H1 (cell line): ENCODE measurements at regions not wholly inside any gene's neighbourhood (a gene's known extent, or its start where the extent isn't known, plus 50 kb on each side); places are given as distances from the start of the nearest gene placed in this dataset.

Experiments
- CTCF ChIA-PET: fragments of 300-600 bp; sonication (Branson Sonifier 250); formaldehyde crosslinking; loops from one replicate; lab custom pipeline; 2021; ENCODE audit not compliant: partially characterized antibody; lab: Charles Lee
- POLR2A ChIA-PET: fragments of 300-600 bp; sonication (Branson Sonifier 250); formaldehyde crosslinking; loops from one replicate; lab custom pipeline; 2021; ENCODE audit warnings: inconsistent platforms; ENCODE audit not compliant: partially characterized antibody; lab: Charles Lee
- DNase-seq, 2 experiments: peaks; one replicate each; pipeline versions ENCODE4 v3.0.0 to v3.0.0-alpha.2; 2010 to 2022; ENCODE audit warnings: low spot score in 2 of 2, low read depth in 1 of 2, mixed read lengths in 1 of 2
- FAIRE-seq: peaks from 2 replicates; lab custom pipeline; 2011; peaks lifted over from hg19 to GRCh38; lab: Jason Lieb, UNC
- H2AFZ ChIP-seq: 2 replicates; pipeline ENCODE4 v1.8.1; 2012; ENCODE audit warnings: low read length, inconsistent platforms
- H2AK5ac ChIP-seq: 2 replicates; pipeline ENCODE4 v1.6.1; 2013; ENCODE audit warnings: low read depth, low read length
- H2BK120ac ChIP-seq: replicated peaks from 2 replicates; pipeline ENCODE3; 2013; ENCODE audit warnings: low read depth, low read length, inconsistent platforms
- H2BK12ac ChIP-seq: 2 replicates; pipeline ENCODE4 v1.6.1; 2013; ENCODE audit warnings: low read depth, low read length
- H2BK15ac ChIP-seq: 2 replicates; pipeline ENCODE4 v1.6.1; 2013; ENCODE audit warnings: low read length
- H2BK20ac ChIP-seq: 2 replicates; pipeline ENCODE4 v1.6.1; 2013; ENCODE audit warnings: low read length
- H2BK5ac ChIP-seq: 2 replicates; pipeline ENCODE4 v1.6.1; 2013; ENCODE audit warnings: low read depth, low read length
- H3K14ac ChIP-seq: 2 replicates; pipeline ENCODE4 v1.6.1; 2013; ENCODE audit warnings: inconsistent platforms; ENCODE audit not compliant: insufficient read length
- H3K18ac ChIP-seq: 2 replicates; pipeline ENCODE4 v1.6.1; 2013; ENCODE audit warnings: low read length; ENCODE audit errors: extremely low read depth
- H3K23ac ChIP-seq: 2 replicates; pipeline ENCODE4 v1.6.1; 2013; ENCODE audit warnings: inconsistent platforms; ENCODE audit not compliant: insufficient read length
- H3K23me2 ChIP-seq: 2 replicates; pipeline ENCODE4 v1.6.1; 2013; ENCODE audit warnings: low read depth, low read length
- H3K27ac ChIP-seq: 2 replicates; pipeline ENCODE4 v1.6.1; 2011; ENCODE audit warnings: low read depth, low read length, inconsistent platforms
- H3K27me3 ChIP-seq, 4 experiments: replicated peaks in 1 of 4; 1 replicate in 1 of 4; 2 replicates in 3 of 4; pipeline versions ENCODE4 v1.6.1 to v1.8.1; 2011 to 2013; ENCODE audit warnings: low read length in 3 of 4, mild to moderate bottlenecking in 3 of 4, inconsistent platforms in 2 of 4, mixed read lengths in 2 of 4, moderate library complexity in 1 of 4; ENCODE audit not compliant: control insufficient read depth in 3 of 4, insufficient read depth in 3 of 4; ENCODE audit errors: extremely low read depth in 1 of 4
- H3K36me3 ChIP-seq, 4 experiments: 2 replicates each; pipeline versions ENCODE4 v1.6.1 to v1.8.1; 2011 to 2013; ENCODE audit warnings: mild to moderate bottlenecking in 4 of 4, low read length in 3 of 4, moderate library complexity in 2 of 4, control low read depth in 1 of 4, inconsistent platforms in 1 of 4; ENCODE audit not compliant: insufficient read depth in 4 of 4, control insufficient read depth in 2 of 4
- H3K4ac ChIP-seq: replicated peaks from 2 replicates; pipeline ENCODE3; 2013; ENCODE audit warnings: low read length, low read depth, mixed read lengths, inconsistent platforms; ENCODE audit not compliant: insufficient read length
- H3K4me1 ChIP-seq, 4 experiments: replicated peaks in 1 of 4; 1 replicate in 1 of 4; 2 replicates in 3 of 4; pipeline versions ENCODE4 v1.6.1 to v1.8.1; 2011 to 2013; ENCODE audit warnings: low read length in 3 of 4, inconsistent platforms in 2 of 4, mixed read lengths in 1 of 4; ENCODE audit not compliant: insufficient read depth in 4 of 4, control insufficient read depth in 3 of 4
- H3K4me2 ChIP-seq, 2 experiments: 2 replicates each; pipeline versions ENCODE4 v1.6.1 to v1.8.1; 2011 to 2013; ENCODE audit warnings: low read depth in 2 of 2, low read length in 2 of 2, control low read depth in 1 of 2, inconsistent platforms in 1 of 2, mild to moderate bottlenecking in 1 of 2; ENCODE audit not compliant: insufficient read depth in 1 of 2
- H3K4me3 ChIP-seq, 4 experiments: fragments of 200-600, 300-600 bp in 1 of 4; sonication (generic), shearing (Covaris generic), sonication (Bioruptor Twin) in 1 of 4; 2 replicates each; pipeline versions ENCODE4 v1.5.1 to v1.8.1; 2011 to 2016; ENCODE audit warnings: low read length in 4 of 4, low read depth in 3 of 4, control low read depth in 2 of 4, inconsistent platforms in 2 of 4, mild to moderate bottlenecking in 2 of 4, mixed read lengths in 1 of 4, moderate library complexity in 1 of 4; ENCODE audit not compliant: insufficient read depth in 2 of 4; ENCODE audit errors: extremely low read depth in 1 of 4
- H3K56ac ChIP-seq: replicated peaks from 2 replicates; pipeline ENCODE3; 2013; ENCODE audit warnings: low read depth, mild to moderate bottlenecking, mixed read lengths, low read length, inconsistent platforms; ENCODE audit not compliant: insufficient read length
- H3K79me1 ChIP-seq: 2 replicates; pipeline ENCODE4 v1.6.1; 2013; ENCODE audit warnings: low read depth, low read length, control low read depth
- H3K79me2 ChIP-seq, 2 experiments: 2 replicates each; pipeline versions ENCODE4 v1.6.1 to v1.8.1; 2012 to 2013; ENCODE audit warnings: low read length in 2 of 2, mild to moderate bottlenecking in 2 of 2, inconsistent platforms in 1 of 2; ENCODE audit not compliant: insufficient read depth in 2 of 2, control insufficient read depth in 1 of 2
- H3K9ac ChIP-seq, 4 experiments: replicated peaks in 1 of 4; 1 replicate in 1 of 4; 2 replicates in 3 of 4; pipeline versions ENCODE4 v1.6.1 to v1.8.1; 2011 to 2013; ENCODE audit warnings: low read depth in 3 of 4, low read length in 3 of 4, control low read depth in 2 of 4, mild to moderate bottlenecking in 2 of 4, moderate library complexity in 2 of 4, inconsistent platforms in 1 of 4; ENCODE audit errors: extremely low read depth in 1 of 4
- H3K9me3 ChIP-seq, 2 experiments: 2 replicates each; pipeline versions ENCODE4 v1.6.1 to v1.8.1; 2012 to 2013; ENCODE audit warnings: mild to moderate bottlenecking in 2 of 2, moderate library complexity in 2 of 2, control low read depth in 1 of 2, inconsistent platforms in 1 of 2, low read depth in 1 of 2, low read length in 1 of 2, mixed read lengths in 1 of 2; ENCODE audit not compliant: insufficient read depth in 2 of 2
- H4K20me1 ChIP-seq, 2 experiments: replicated peaks in 1 of 2; 2 replicates each; pipeline versions ENCODE3 to v1.8.1; 2011 to 2013; ENCODE audit warnings: inconsistent platforms in 2 of 2, low read length in 2 of 2, mild to moderate bottlenecking in 1 of 2; ENCODE audit not compliant: insufficient read depth in 2 of 2, control insufficient read depth in 1 of 2
- H4K5ac ChIP-seq: 2 replicates; pipeline ENCODE4 v1.6.1; 2013; ENCODE audit warnings: low read length, low read depth, mixed read lengths, inconsistent platforms; ENCODE audit not compliant: insufficient read length
- H4K8ac ChIP-seq: 2 replicates; pipeline ENCODE4 v1.8.0; 2013; ENCODE audit warnings: mild to moderate bottlenecking, moderate library complexity, low read length, inconsistent platforms; ENCODE audit not compliant: insufficient read depth; ENCODE audit errors: extremely low read depth
- H4K91ac ChIP-seq: replicated peaks from 2 replicates; pipeline ENCODE3; 2013; ENCODE audit warnings: low read length, mixed read lengths, inconsistent platforms; ENCODE audit not compliant: insufficient read length
- BACH1 ChIP-seq: IDR thresholded peaks from 2 replicates; pipeline ENCODE4 v1.6.1; 2012; ENCODE audit warnings: low read length, improper control_type of control experiment
- BCL11A ChIP-seq, 2 experiments: IDR thresholded peaks; one replicate each; pipeline ENCODE4 v1.6.1; 2011; ENCODE audit warnings: low read depth in 2 of 2, low read length in 2 of 2, mild to moderate bottlenecking in 2 of 2
- CEBPB ChIP-seq: IDR thresholded peaks from 2 replicates; pipeline ENCODE4 v1.6.1; 2012; ENCODE audit warnings: low read depth, low read length
- EZH2 ChIP-seq: fragments of 200-600 bp; sonication (generic); IDR thresholded peaks from 2 replicates; pipeline ENCODE4 v1.7.1; 2012; ENCODE audit warnings: low read depth, mild to moderate bottlenecking, moderate library complexity, low read length, inconsistent platforms; ENCODE audit not compliant: severe bottlenecking
- GABPA ChIP-seq: IDR thresholded peaks from 2 replicates; pipeline ENCODE4 v1.6.1; 2011; ENCODE audit warnings: mild to moderate bottlenecking, low read length, moderate library complexity, borderline replicate concordance; ENCODE audit not compliant: insufficient read depth
- GTF2F1 ChIP-seq: IDR thresholded peaks from 2 replicates; pipeline ENCODE4 v1.6.1; 2012; ENCODE audit warnings: low read depth, low read length, improper control_type of control experiment, borderline replicate concordance
- JUN ChIP-seq: IDR thresholded peaks from 2 replicates; pipeline ENCODE4 v1.6.1; 2011; ENCODE audit warnings: low read depth, mild to moderate bottlenecking, improper control_type of control experiment, low read length
- NANOG ChIP-seq: IDR thresholded peaks from 2 replicates; pipeline ENCODE4 v1.6.1; 2011; ENCODE audit warnings: low read length, low read depth, mild to moderate bottlenecking, inconsistent platforms; ENCODE audit not compliant: insufficient read depth, poor library complexity, severe bottlenecking
- NRF1 ChIP-seq: IDR thresholded peaks from 2 replicates; pipeline ENCODE4 v1.6.1; 2011; ENCODE audit warnings: mild to moderate bottlenecking, low read depth, low read length, improper control_type of control experiment
- SAP30 ChIP-seq: fragments of 300-600 bp; sonication (generic); IDR thresholded peaks from 2 replicates; pipeline ENCODE4 v1.7.1; 2012; ENCODE audit warnings: low read length, moderate library complexity, mild to moderate bottlenecking, inconsistent platforms; ENCODE audit not compliant: insufficient read depth, insufficient replicate concordance
- SP1 ChIP-seq: IDR thresholded peaks from 2 replicates; pipeline ENCODE4 v1.6.1; 2011; ENCODE audit warnings: low read depth, low read length
- TAF7 ChIP-seq: optimal IDR thresholded peaks from 2 replicates; pipeline ENCODE3; 2011; ENCODE audit warnings: low read depth, mild to moderate bottlenecking, inconsistent platforms, low read length, moderate library complexity, borderline replicate concordance
- USF2 ChIP-seq: IDR thresholded peaks from 2 replicates; pipeline ENCODE4 v1.6.1; 2011; ENCODE audit warnings: low read length, improper control_type of control experiment
- YY1 ChIP-seq: IDR thresholded peaks from 2 replicates; pipeline ENCODE4 v1.6.1; 2011; ENCODE audit warnings: low read depth, mild to moderate bottlenecking, low read length
- WGBS, 2 experiments: shearing (Covaris generic) in 1 of 2; methylation state at CpG; one replicate each; pipeline versions ENCODE4 v1.1.6 to v1.1.7; 2013 to 2015; ENCODE audit warnings: low lambda C conversion rate in 2 of 2, mixed read lengths in 2 of 2, inconsistent platforms in 1 of 2, low coverage in 1 of 2, missing lambda C conversion rate in 1 of 2; ENCODE audit not compliant: insufficient replicate concordance in 2 of 2, insufficient coverage in 1 of 2, insufficient read length in 1 of 2; ENCODE audit errors: extremely low coverage in 1 of 2, missing lambda C conversion rate in 1 of 2; 5-methylcytosine and 5-hydroxymethylcytosine counted together

DNA sequence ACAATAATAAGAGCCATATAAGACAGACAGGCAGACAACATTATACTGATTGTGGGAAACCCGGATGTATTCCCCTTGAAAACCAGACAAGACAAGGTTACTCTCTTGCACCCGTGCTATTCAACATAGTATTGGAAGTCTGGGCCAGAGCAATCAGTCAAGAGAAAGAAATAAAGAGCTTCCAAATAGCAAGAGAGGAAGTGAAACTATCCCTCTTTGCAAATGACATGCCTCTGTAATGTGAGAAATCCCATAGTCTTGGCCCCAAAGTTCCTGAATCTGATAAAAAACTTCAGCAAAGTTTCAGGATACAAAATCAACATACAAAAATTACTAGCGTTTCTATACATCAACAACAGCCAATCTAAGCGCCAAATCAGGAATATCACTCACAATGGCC, 102.1 kb downstream of the DCAF12L2 start:
- no peaks in the 10 kb centered on the region for H3K36me3 ChIP-seq
- H4K20me1 ChIP-seq: no peaks in the 10 kb centered on the region
- H3K4me2 ChIP-seq: no peak overlapping the region
- FAIRE-seq (no peak), DNase-seq (no peak)
- H3K27ac ChIP-seq: no peak overlapping the region
- no peak overlapping the region for H3K14ac ChIP-seq
- H3K23me2 ChIP-seq: no peaks in the 10 kb centered on the region
- H3K9ac ChIP-seq: no peak overlapping the region
- H2AK5ac ChIP-seq: no peak overlapping the region
- CTCF ChIA-PET: no interaction called here
- H3K27me3 ChIP-seq: no peaks in the 10 kb centered on the region
- H4K91ac ChIP-seq: no peak overlapping the region
- no peak overlapping the region for H2BK15ac ChIP-seq
- no peaks in the 10 kb centered on the region for H3K79me2 ChIP-seq
- H3K23ac ChIP-seq: no peak overlapping the region
- no peak overlapping the region for H4K5ac ChIP-seq
- no peak overlapping the region for H2BK5ac ChIP-seq
- H3K18ac ChIP-seq: no peak overlapping the region
- H3K9me3 ChIP-seq: no peaks in the 10 kb centered on the region; a peak in 1 of 4 replicates
- no peaks in the 10 kb centered on the region for H3K79me1 ChIP-seq
- H3K56ac ChIP-seq: no peak overlapping the region
- H3K4me3 ChIP-seq: no peak overlapping the region
- no peak overlapping the region for H2BK120ac ChIP-seq
- no peak overlapping the region for H2BK20ac ChIP-seq
- POLR2A ChIA-PET: no interaction called here
- no peak overlapping the region for H2BK12ac ChIP-seq
- no peak overlapping the region for H4K8ac ChIP-seq
- H3K4me1 ChIP-seq: no peaks in the 10 kb centered on the region
- no peak overlapping the region for H2AFZ ChIP-seq
- 95% methylated on average over 4 of the region's 4 CpGs; no CpG with 5 or more reads in 1 of the 2 experiments for WGBS, 2 experiments
- H3K4ac ChIP-seq: no peak overlapping the region
- TF ChIP-seq CEBPB (no peak), SAP30 (no peak), SP1 (no peak), TAF7 (no peak), YY1 (no peak), BCL11A (IDR thresholded peaks at IDR 0.05; ENCODE audit: low read depth in 2 of 2, low read length in 2 of 2) (no peak), GTF2F1 (no peak), GABPA (no peak), BACH1 (no peak), USF2 (no peak), NANOG (no peak), JUN (no peak), NRF1 (no peak), EZH2 (no peak)
